Adrenal gland (tissue), 5 donors: ENCODE measurements at regions not wholly inside any gene's neighbourhood (a gene's known extent, or its start where the extent isn't known, plus 50 kb on each side); places are given as distances from the start of the nearest gene placed in this dataset.

Source experiments
- CTCF ChIP-seq, 6 experiments: fragments of 450-650 bp in 4 of 6; fragments of 200-600 bp in 2 of 6; sonication (generic) in 1 of 6; IDR thresholded peaks; 1 replicate in 5 of 6; 2 replicates in 1 of 6; pipeline versions ENCODE4 v1.5.1 to v1.8.0; 2016 to 2021; ENCODE audit warnings: antibody characterized with exemption in 6 of 6, mild to moderate bottlenecking in 2 of 6, moderate library complexity in 1 of 6
- POLR2A ChIP-seq, 2 donors: fragments of 450-650 bp; IDR thresholded peaks; one replicate each; pipeline ENCODE4 v1.6.1; 2017; ENCODE audit warnings: antibody characterized with exemption in 2 of 2, mild to moderate bottlenecking in 2 of 2, moderate library complexity in 1 of 2
- donor health status: DM: no; HTN: no; CAD: no.

DNA sequence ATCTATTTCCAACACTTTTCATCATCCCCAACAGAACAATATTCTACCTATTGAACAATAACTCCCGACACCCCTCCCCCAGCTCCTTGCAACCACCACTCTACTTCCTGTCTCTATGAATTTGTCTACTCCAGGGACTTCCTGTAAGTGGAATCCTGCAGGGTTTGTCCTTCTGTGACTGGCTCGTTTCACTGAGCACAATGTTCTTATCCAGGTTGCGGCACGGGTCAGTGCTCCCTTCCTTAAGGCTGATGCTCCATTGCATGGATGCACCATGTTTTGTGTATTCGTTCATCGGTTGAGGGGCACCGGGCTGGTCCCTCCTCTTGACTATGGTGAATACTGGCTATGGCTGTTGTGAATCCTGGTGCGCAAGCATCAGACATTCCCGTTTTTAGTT lies 163.2 kb downstream of the TBXT start:
- TF ChIP-seq CTCF (IDR thresholded peaks at IDR 0.05): no peak
- no peak for TF ChIP-seq POLR2A (IDR thresholded peaks at IDR 0.05)
